HEK293 (cell line): ENCODE measurements at regions not wholly inside any gene's neighbourhood (a gene's known extent, or its start where the extent isn't known, plus 50 kb on each side); places are given as distances from the start of the nearest gene placed in this dataset.

Experiments used
- CTCF ChIA-PET: fragments of 350-600 bp; formaldehyde crosslinking; extraction: SDS; loops from one replicate; lab custom pipeline; 2021; ENCODE audit warnings: antibody characterized with exemption; lab: Yijun Ruan, JAX
- POLR2A ChIA-PET: fragments of 300-600 bp; formaldehyde crosslinking; extraction: SDS; loops from one replicate; lab custom pipeline; 2020; ENCODE audit warnings: antibody characterized with exemption, inconsistent platforms; lab: Yijun Ruan, JAX
- H3K27ac ChIP-seq: fragments of 200-500 bp; sonication (Bioruptor generic); 2 replicates; pipeline ENCODE4 v1.5.1; 2014; ENCODE audit warnings: low read depth, low read length, control low read depth, inconsistent platforms; ENCODE audit errors: extremely low read depth
- H3K36me3 ChIP-seq, 2 experiments: fragments of 200-500 bp in 1 of 2; sonication (Bioruptor generic) in 1 of 2; 1 replicate in 1 of 2; 2 replicates in 1 of 2; pipeline ENCODE4 v1.5.1; 2014 to 2017; ENCODE audit warnings: inconsistent platforms in 2 of 2, low read length in 2 of 2; ENCODE audit not compliant: control insufficient read depth in 2 of 2, insufficient read depth in 1 of 2
- H3K4me1 ChIP-seq: fragments of 200-500 bp; sonication (Bioruptor generic); 2 replicates; pipeline ENCODE4 v1.5.1; 2014; ENCODE audit warnings: mild to moderate bottlenecking, low read length, inconsistent platforms; ENCODE audit not compliant: control insufficient read depth, insufficient read depth
- H3K4me3 ChIP-seq: 2 replicates; pipeline ENCODE4 v1.5.1; 2011; ENCODE audit warnings: low read depth, mild to moderate bottlenecking, control low read depth, low read length, moderate library complexity
- H3K9me3 ChIP-seq: fragments of 200-500 bp; sonication (Bioruptor generic); 2 replicates; pipeline ENCODE4 v1.5.1; 2014; ENCODE audit warnings: low read depth, low read length, inconsistent platforms; ENCODE audit not compliant: control insufficient read depth, insufficient read depth
- BCL11A ChIP-seq: fragments of 450-650 bp; formaldehyde crosslinking; IDR thresholded peaks from 2 replicates; pipeline ENCODE4 v1.5.1; 2016; ENCODE audit warnings: low read depth, missing biosample characterization, missing genetic modification characterization
- EGR2 ChIP-seq: fragments of 450-650 bp; formaldehyde crosslinking; IDR thresholded peaks from 2 replicates; pipeline ENCODE4 v1.5.1; 2016; ENCODE audit warnings: low read depth, missing biosample characterization, missing genetic modification characterization
- GLI4 ChIP-seq: fragments of 450-650 bp; formaldehyde crosslinking; IDR thresholded peaks from 2 replicates; pipeline ENCODE4 v1.5.1; 2016; ENCODE audit warnings: missing biosample characterization, missing genetic modification characterization
- OSR2 ChIP-seq: fragments of 450-650 bp; formaldehyde crosslinking; IDR thresholded peaks from 2 replicates; pipeline ENCODE4 v1.5.1; 2016; ENCODE audit warnings: missing biosample characterization, missing genetic modification characterization
- ZEB2 ChIP-seq: fragments of 450-650 bp; formaldehyde crosslinking; IDR thresholded peaks from 2 replicates; pipeline ENCODE4 v1.5.1; 2016; ENCODE audit warnings: missing biosample characterization, missing genetic modification characterization
- ZFP41 ChIP-seq: fragments of 450-650 bp; formaldehyde crosslinking; IDR thresholded peaks from 2 replicates; pipeline ENCODE4 v1.5.1; 2016; ENCODE audit warnings: missing biosample characterization, missing genetic modification characterization, borderline replicate concordance
- ZNF112 ChIP-seq: fragments of 450-650 bp; formaldehyde crosslinking; IDR thresholded peaks from 2 replicates; pipeline ENCODE4 v1.5.0; 2017; ENCODE audit warnings: missing biosample characterization, missing genetic modification characterization
- ZNF174 ChIP-seq: fragments of 450-650 bp; formaldehyde crosslinking; IDR thresholded peaks from 2 replicates; pipeline ENCODE4 v1.5.0; 2017; ENCODE audit warnings: missing biosample characterization, mild to moderate bottlenecking, missing genetic modification characterization
- ZNF175 ChIP-seq: fragments of 450-650 bp; formaldehyde crosslinking; IDR thresholded peaks from 2 replicates; pipeline ENCODE4 v1.5.1; 2016; ENCODE audit warnings: missing biosample characterization, missing genetic modification characterization
- ZNF2 ChIP-seq: fragments of 450-650 bp; formaldehyde crosslinking; IDR thresholded peaks from 2 replicates; pipeline ENCODE4 v1.5.1; 2016; ENCODE audit warnings: missing biosample characterization, missing genetic modification characterization
- ZNF202 ChIP-seq: fragments of 450-650 bp; formaldehyde crosslinking; IDR thresholded peaks from 2 replicates; pipeline ENCODE4 v1.5.1; 2016; ENCODE audit warnings: missing biosample characterization, missing genetic modification characterization, borderline replicate concordance
- ZNF366 ChIP-seq: fragments of 450-650 bp; formaldehyde crosslinking; conservative IDR thresholded peaks from 2 replicates; pipeline ENCODE4 v1.5.1; 2016; ENCODE audit warnings: missing biosample characterization, missing genetic modification characterization
- ZNF37A ChIP-seq: fragments of 450-650 bp; IDR thresholded peaks from 2 replicates; pipeline ENCODE4 v1.5.1; 2018; ENCODE audit warnings: missing biosample characterization, missing genetic modification characterization
- ZNF776 ChIP-seq: fragments of 450-650 bp; formaldehyde crosslinking; IDR thresholded peaks from 2 replicates; pipeline ENCODE4 v1.5.0; 2017; ENCODE audit warnings: missing biosample characterization, missing genetic modification characterization, borderline replicate concordance
- TF ChIP-seq, protein P1 (sequence below): fragments of 450-650 bp; formaldehyde crosslinking; IDR thresholded peaks from 2 replicates; pipeline ENCODE4 v1.5.1; 2017; ENCODE audit warnings: missing biosample characterization, missing genetic modification characterization
- TF ChIP-seq, protein P2 (sequence below): fragments of 450-650 bp; formaldehyde crosslinking; IDR thresholded peaks from 2 replicates; pipeline ENCODE4 v1.5.1; 2016; ENCODE audit warnings: missing biosample characterization, missing genetic modification characterization, borderline replicate concordance
- TF ChIP-seq, protein P3 (sequence below): fragments of 450-650 bp; formaldehyde crosslinking; IDR thresholded peaks from 2 replicates; pipeline ENCODE4 v1.5.1; 2017; ENCODE audit warnings: missing biosample characterization, mild to moderate bottlenecking, missing genetic modification characterization, moderate library complexity
- TF ChIP-seq, protein P4 (sequence below): fragments of 450-650 bp; formaldehyde crosslinking; conservative IDR thresholded peaks from 2 replicates; pipeline ENCODE4 v1.5.1; 2016; ENCODE audit warnings: low read depth, missing biosample characterization, missing genetic modification characterization
- TF ChIP-seq, protein P5 (sequence below): fragments of 450-650 bp; formaldehyde crosslinking; IDR thresholded peaks from 2 replicates; pipeline ENCODE4 v1.5.1; 2017; ENCODE audit warnings: missing biosample characterization, missing genetic modification characterization

DNA sequence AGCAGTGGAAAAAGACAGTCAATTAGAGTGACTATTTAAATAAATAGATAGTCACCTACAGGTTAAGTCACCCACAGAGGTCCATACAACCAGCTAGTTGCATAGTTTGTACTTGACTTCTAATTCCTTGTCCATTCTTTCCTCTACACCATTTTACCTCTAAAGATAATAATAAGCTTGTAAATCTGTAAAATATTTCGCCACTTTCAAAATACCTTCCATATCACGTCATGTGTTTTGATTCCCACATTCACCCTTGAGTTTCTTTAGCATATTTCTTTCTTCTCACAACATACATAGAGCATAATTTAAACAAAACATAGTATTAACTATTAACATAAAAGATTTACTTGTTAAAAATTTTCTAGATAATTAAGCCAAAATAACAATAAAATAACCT, 689.6 kb downstream of the MECOM start:
- no peak overlapping the region for H3K4me3 ChIP-seq
- TF ChIP-seq, protein P1, sequence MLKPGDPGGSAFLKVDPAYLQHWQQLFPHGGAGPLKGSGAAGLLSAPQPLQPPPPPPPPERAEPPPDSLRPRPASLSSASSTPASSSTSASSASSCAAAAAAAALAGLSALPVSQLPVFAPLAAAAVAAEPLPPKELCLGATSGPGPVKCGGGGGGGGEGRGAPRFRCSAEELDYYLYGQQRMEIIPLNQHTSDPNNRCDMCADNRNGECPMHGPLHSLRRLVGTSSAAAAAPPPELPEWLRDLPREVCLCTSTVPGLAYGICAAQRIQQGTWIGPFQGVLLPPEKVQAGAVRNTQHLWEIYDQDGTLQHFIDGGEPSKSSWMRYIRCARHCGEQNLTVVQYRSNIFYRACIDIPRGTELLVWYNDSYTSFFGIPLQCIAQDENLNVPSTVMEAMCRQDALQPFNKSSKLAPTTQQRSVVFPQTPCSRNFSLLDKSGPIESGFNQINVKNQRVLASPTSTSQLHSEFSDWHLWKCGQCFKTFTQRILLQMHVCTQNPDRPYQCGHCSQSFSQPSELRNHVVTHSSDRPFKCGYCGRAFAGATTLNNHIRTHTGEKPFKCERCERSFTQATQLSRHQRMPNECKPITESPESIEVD, result peak; percentile 54
- TF ChIP-seq ZNF174, result no peak
- no peak for TF ChIP-seq ZNF175 (tag by site-specific recombination)
- TF ChIP-seq, protein P2, sequence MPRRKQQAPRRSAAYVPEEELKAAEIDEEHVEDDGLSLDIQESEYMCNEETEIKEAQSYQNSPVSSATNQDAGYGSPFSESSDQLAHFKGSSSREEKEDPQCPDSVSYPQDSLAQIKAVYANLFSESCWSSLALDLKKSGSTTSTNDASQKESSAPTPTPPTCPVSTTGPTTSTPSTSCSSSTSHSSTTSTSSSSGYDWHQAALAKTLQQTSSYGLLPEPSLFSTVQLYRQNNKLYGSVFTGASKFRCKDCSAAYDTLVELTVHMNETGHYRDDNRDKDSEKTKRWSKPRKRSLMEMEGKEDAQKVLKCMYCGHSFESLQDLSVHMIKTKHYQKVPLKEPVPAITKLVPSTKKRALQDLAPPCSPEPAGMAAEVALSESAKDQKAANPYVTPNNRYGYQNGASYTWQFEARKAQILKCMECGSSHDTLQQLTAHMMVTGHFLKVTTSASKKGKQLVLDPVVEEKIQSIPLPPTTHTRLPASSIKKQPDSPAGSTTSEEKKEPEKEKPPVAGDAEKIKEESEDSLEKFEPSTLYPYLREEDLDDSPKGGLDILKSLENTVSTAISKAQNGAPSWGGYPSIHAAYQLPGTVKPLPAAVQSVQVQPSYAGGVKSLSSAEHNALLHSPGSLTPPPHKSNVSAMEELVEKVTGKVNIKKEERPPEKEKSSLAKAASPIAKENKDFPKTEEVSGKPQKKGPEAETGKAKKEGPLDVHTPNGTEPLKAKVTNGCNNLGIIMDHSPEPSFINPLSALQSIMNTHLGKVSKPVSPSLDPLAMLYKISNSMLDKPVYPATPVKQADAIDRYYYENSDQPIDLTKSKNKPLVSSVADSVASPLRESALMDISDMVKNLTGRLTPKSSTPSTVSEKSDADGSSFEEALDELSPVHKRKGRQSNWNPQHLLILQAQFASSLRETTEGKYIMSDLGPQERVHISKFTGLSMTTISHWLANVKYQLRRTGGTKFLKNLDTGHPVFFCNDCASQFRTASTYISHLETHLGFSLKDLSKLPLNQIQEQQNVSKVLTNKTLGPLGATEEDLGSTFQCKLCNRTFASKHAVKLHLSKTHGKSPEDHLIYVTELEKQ (tag by site-specific recombination), result no peak
- peak; percentile 22; the same call in 1 of the 2 replicates for TF ChIP-seq ZEB2 (tag by site-specific recombination)
- no peak for TF ChIP-seq BCL11A
- TF ChIP-seq OSR2 (tag by site-specific recombination), result no peak
- TF ChIP-seq, protein P3, sequence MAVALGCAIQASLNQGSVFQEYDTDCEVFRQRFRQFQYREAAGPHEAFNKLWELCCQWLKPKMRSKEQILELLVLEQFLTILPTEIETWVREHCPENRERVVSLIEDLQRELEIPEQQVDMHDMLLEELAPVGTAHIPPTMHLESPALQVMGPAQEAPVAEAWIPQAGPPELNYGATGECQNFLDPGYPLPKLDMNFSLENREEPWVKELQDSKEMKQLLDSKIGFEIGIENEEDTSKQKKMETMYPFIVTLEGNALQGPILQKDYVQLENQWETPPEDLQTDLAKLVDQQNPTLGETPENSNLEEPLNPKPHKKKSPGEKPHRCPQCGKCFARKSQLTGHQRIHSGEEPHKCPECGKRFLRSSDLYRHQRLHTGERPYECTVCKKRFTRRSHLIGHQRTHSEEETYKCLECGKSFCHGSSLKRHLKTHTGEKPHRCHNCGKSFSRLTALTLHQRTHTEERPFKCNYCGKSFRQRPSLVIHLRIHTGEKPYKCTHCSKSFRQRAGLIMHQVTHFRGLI (tag by site-specific recombination), result no peak
- no peak for TF ChIP-seq ZNF37A
- no peak for TF ChIP-seq ZNF2 (tag by site-specific recombination)
- TF ChIP-seq ZNF112 (tag by site-specific recombination), result no peak
- TF ChIP-seq ZNF366 (tag by site-specific recombination), result 0 out of 2 replicates have a peak, but pooled peaks have one; percentile 8
- ChIA-PET CTCF (interaction anchor here (1.0 kb wide), 1 partner anchor 109 kb away, joined by 3 read pairs; no protein-coding TSS in a partner anchor), POLR2A (no interaction called here)
- H3K27ac ChIP-seq, result no peak overlapping the region
- H3K4me1 ChIP-seq, result peaks cover 5% of the 10 kb centered on the region
- no peaks in the 10 kb centered on the region for H3K9me3 ChIP-seq
- no peaks in the 10 kb centered on the region for H3K36me3 ChIP-seq

DNA sequence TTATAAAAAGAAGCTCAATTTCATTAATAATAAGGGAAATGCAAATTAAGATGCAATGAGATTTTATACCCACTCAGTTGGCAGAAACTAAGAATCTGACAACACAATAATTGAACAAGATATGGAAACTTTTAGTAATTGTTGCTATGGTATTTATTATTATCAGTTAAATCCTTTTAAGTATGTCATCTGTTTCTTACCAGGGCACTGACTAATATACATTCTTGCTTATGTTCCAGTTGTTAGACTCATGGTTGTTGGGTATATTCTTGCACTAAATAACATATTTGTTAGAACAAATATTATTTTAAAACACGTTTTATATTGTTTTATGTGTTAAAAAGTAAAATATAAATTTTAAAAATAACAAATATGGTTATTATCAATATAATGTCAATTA, 690.3 kb downstream of the MECOM start:
- Histone ChIP-seq H3K9me3 (no peaks in the 10 kb centered on the region), H3K36me3 (no peaks in the 10 kb centered on the region), H3K27ac (no peak overlapping the region), H3K4me3 (no peak overlapping the region), H3K4me1 (peaks cover 5% of the 10 kb centered on the region)
- TF ChIP-seq EGR2 (tag by site-specific recombination) (no peak), ZFP41 (no peak), ZNF202 (no peak), GLI4 (tag by site-specific recombination) (no peak), ZNF37A (no peak), ZNF776 (tag by site-specific recombination) (no peak)
- TF ChIP-seq, protein P4, sequence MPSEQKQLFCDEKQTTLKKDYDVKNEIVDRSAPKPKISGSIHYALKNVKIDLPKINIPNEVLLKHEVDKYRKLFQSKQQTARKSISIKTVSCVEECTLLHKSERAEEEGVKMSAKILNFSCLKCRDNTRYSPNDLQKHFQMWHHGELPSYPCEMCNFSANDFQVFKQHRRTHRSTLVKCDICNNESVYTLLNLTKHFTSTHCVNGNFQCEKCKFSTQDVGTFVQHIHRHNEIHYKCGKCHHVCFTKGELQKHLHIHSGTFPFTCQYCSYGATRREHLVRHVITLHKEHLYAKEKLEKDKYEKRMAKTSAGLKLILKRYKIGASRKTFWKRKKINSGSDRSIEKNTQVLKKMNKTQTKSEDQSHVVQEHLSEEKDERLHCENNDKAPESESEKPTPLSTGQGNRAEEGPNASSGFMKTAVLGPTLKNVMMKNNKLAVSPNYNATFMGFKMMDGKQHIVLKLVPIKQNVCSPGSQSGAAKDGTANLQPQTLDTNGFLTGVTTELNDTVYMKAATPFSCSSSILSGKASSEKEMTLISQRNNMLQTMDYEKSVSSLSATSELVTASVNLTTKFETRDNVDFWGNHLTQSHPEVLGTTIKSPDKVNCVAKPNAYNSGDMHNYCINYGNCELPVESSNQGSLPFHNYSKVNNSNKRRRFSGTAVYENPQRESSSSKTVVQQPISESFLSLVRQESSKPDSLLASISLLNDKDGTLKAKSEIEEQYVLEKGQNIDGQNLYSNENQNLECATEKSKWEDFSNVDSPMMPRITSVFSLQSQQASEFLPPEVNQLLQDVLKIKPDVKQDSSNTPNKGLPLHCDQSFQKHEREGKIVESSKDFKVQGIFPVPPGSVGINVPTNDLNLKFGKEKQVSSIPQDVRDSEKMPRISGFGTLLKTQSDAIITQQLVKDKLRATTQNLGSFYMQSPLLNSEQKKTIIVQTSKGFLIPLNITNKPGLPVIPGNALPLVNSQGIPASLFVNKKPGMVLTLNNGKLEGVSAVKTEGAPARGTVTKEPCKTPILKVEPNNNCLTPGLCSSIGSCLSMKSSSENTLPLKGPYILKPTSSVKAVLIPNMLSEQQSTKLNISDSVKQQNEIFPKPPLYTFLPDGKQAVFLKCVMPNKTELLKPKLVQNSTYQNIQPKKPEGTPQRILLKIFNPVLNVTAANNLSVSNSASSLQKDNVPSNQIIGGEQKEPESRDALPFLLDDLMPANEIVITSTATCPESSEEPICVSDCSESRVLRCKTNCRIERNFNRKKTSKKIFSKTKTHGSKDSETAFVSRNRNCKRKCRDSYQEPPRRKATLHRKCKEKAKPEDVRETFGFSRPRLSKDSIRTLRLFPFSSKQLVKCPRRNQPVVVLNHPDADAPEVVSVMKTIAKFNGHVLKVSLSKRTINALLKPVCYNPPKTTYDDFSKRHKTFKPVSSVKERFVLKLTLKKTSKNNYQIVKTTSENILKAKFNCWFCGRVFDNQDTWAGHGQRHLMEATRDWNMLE (tag by site-specific recombination), result no peak
- TF ChIP-seq, protein P5, sequence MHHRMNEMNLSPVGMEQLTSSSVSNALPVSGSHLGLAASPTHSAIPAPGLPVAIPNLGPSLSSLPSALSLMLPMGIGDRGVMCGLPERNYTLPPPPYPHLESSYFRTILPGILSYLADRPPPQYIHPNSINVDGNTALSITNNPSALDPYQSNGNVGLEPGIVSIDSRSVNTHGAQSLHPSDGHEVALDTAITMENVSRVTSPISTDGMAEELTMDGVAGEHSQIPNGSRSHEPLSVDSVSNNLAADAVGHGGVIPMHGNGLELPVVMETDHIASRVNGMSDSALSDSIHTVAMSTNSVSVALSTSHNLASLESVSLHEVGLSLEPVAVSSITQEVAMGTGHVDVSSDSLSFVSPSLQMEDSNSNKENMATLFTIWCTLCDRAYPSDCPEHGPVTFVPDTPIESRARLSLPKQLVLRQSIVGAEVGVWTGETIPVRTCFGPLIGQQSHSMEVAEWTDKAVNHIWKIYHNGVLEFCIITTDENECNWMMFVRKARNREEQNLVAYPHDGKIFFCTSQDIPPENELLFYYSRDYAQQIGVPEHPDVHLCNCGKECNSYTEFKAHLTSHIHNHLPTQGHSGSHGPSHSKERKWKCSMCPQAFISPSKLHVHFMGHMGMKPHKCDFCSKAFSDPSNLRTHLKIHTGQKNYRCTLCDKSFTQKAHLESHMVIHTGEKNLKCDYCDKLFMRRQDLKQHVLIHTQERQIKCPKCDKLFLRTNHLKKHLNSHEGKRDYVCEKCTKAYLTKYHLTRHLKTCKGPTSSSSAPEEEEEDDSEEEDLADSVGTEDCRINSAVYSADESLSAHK (tag by site-specific recombination), result no peak
- ChIA-PET POLR2A (no interaction called here), CTCF (no interaction called here)
